Endothelial cell of umbilical vein (primary cell): ENCODE measurements at regions not wholly inside any gene's neighbourhood (a gene's known extent, or its start where the extent isn't known, plus 50 kb on each side); places are given as distances from the start of the nearest gene placed in this dataset.
"Not testable (repeated sequence)": the region's sequence is repeated elsewhere in the genome, so short reads cannot be mapped to it uniquely, and the experiment has no call there.

ENCODE experiments used
- BruUV-seq: library from RNA; stranded (reverse); fragments of 400-500 nt; replicated peaks from 2 replicates; lab custom pipeline; 2021; lab: Mats Ljungman, UMichigan
- CTCF ChIA-PET: fragments of 300-600, 350-600 bp; sonication (Branson Sonifier 250); formaldehyde crosslinking; loops from one replicate; lab custom pipeline; 2021; ENCODE audit warnings: antibody characterized with exemption, inconsistent platforms; lab: Charles Lee
- POLR2A ChIA-PET: fragments of 300-600, 350-600 bp; sonication (Branson Sonifier 250); formaldehyde crosslinking; loops from one replicate; lab custom pipeline; 2021; ENCODE audit warnings: antibody characterized with exemption, inconsistent platforms; lab: Charles Lee
- DNase-seq: peaks from one replicate; pipeline ENCODE4 v3.0.0-alpha.2; 2011; ENCODE audit warnings: low read depth, low spot score
- FAIRE-seq: peaks from 2 replicates; lab custom pipeline; 2011; peaks lifted over from hg19 to GRCh38; lab: Jason Lieb, UNC
- H2AFZ ChIP-seq: 2 replicates; pipeline ENCODE4 v1.6.0; 2012; ENCODE audit warnings: low read depth, low read length, control low read depth, inconsistent platforms
- H3K27ac ChIP-seq: 2 replicates; pipeline ENCODE4 v1.5.1; 2011; ENCODE audit warnings: low read depth, mild to moderate bottlenecking, control low read depth, low read length, moderate library complexity; ENCODE audit not compliant: insufficient read depth
- H3K27me3 ChIP-seq, 2 experiments: 2 replicates each; pipeline versions ENCODE4 v1.6.0 to v1.6.1; 2011; ENCODE audit warnings: low read length in 2 of 2, mixed read lengths in 1 of 2; ENCODE audit not compliant: control insufficient read depth in 2 of 2, insufficient read depth in 2 of 2
- H3K36me3 ChIP-seq, 2 experiments: 2 replicates in 1 of 2; 3 replicates in 1 of 2; pipeline ENCODE4 v1.5.1; 2011; ENCODE audit warnings: low read length in 2 of 2, mild to moderate bottlenecking in 1 of 2, moderate library complexity in 1 of 2; ENCODE audit not compliant: control insufficient read depth in 2 of 2, insufficient read depth in 2 of 2; ENCODE audit errors: extremely low read depth in 1 of 2
- H3K4me1 ChIP-seq: 3 replicates; pipeline ENCODE4 v1.5.1; 2011; ENCODE audit warnings: mild to moderate bottlenecking, low read length; ENCODE audit not compliant: control insufficient read depth, insufficient read depth; ENCODE audit errors: extremely low read depth
- H3K4me2 ChIP-seq: 2 replicates; pipeline ENCODE4 v1.6.1; 2011; ENCODE audit warnings: low read length, control low read depth, mixed read lengths; ENCODE audit not compliant: insufficient read depth
- H3K4me3 ChIP-seq, 3 experiments: fragments of 200-600 bp in 1 of 3; sonication (generic), shearing (Covaris generic) in 1 of 3; replicated peaks in 1 of 3; 2 replicates each; pipeline ENCODE4 v1.5.1; 2011 to 2016; ENCODE audit warnings: control low read depth in 3 of 3, low read length in 3 of 3, mild to moderate bottlenecking in 2 of 3, inconsistent platforms in 1 of 3, low read depth in 1 of 3, moderate library complexity in 1 of 3; ENCODE audit not compliant: insufficient read depth in 1 of 3
- H3K79me2 ChIP-seq: 2 replicates; pipeline ENCODE4 v1.6.0; 2012; ENCODE audit warnings: low read length, inconsistent platforms; ENCODE audit not compliant: control insufficient read depth, insufficient read depth
- H3K9ac ChIP-seq: replicated peaks from 2 replicates; pipeline ENCODE3; 2011; ENCODE audit warnings: low read length, control low read depth; ENCODE audit not compliant: insufficient read depth; ENCODE audit errors: extremely low read depth
- H3K9me1 ChIP-seq: replicated peaks from 3 replicates; pipeline ENCODE4 v1.6.0; 2011; ENCODE audit warnings: mild to moderate bottlenecking, low read length; ENCODE audit not compliant: control insufficient read depth, insufficient read depth; ENCODE audit errors: extremely low read depth
- H3K9me3 ChIP-seq: replicated peaks from 2 replicates; pipeline ENCODE4 v1.5.1; 2012; ENCODE audit warnings: low read length, inconsistent platforms; ENCODE audit not compliant: control insufficient read depth, insufficient read depth
- H4K20me1 ChIP-seq: replicated peaks from 2 replicates; pipeline ENCODE3; 2011; ENCODE audit warnings: mild to moderate bottlenecking, low read length; ENCODE audit not compliant: control insufficient read depth, insufficient read depth; ENCODE audit errors: extremely low read depth
- EZH2 ChIP-seq: IDR thresholded peaks from 2 replicates; pipeline ENCODE4 v1.6.1; 2012; ENCODE audit warnings: borderline replicate concordance, low read depth, mild to moderate bottlenecking, moderate library complexity, low read length, inconsistent platforms; ENCODE audit not compliant: severe bottlenecking
- FOS ChIP-seq: IDR thresholded peaks from 2 replicates; pipeline ENCODE4 v1.6.1; 2011; ENCODE audit warnings: mild to moderate bottlenecking, low read length, moderate library complexity, borderline replicate concordance; ENCODE audit not compliant: insufficient read depth
- GATA2 ChIP-seq: IDR thresholded peaks from 2 replicates; pipeline ENCODE4 v1.7.0; 2011; ENCODE audit warnings: low read depth, mild to moderate bottlenecking, moderate library complexity, mixed read lengths, low read length; ENCODE audit not compliant: insufficient read length, insufficient read depth
- JUN ChIP-seq: IDR thresholded peaks from 2 replicates; pipeline ENCODE4 v1.6.1; 2011; ENCODE audit warnings: borderline replicate concordance, low read depth; ENCODE audit not compliant: insufficient read length, insufficient read depth
- MYC ChIP-seq: IDR thresholded peaks from one replicate; pipeline ENCODE4 v1.6.1; 2011; ENCODE audit warnings: mild to moderate bottlenecking, low read depth, low read length
- POLR2A ChIP-seq: IDR thresholded peaks from 2 replicates; pipeline ENCODE4 v1.6.1; 2012; ENCODE audit warnings: low read depth, mild to moderate bottlenecking, control low read depth, low read length
- POLR2AphosphoS5 ChIP-seq: IDR thresholded peaks from 2 replicates; pipeline ENCODE4 v1.6.1; 2012; ENCODE audit warnings: low read depth, mild to moderate bottlenecking, control low read depth, low read length, moderate library complexity; ENCODE audit not compliant: insufficient read depth
- dilution Hi-C: fragments of 300-500 bp; cut with MboI; formaldehyde crosslinking; loops from one replicate; pipeline ENCODE4 v1.15.0; 2019; ENCODE audit warnings: low sequenced_read_pairs; ENCODE audit not compliant: extremely low pct_ligation_motif_present
- intact Hi-C: fragments of 100-400 bp; cut with micrococcal nuclease; formaldehyde crosslinking; loops from one replicate; pipeline ENCODE4 v1.10.0; 2022
- TF ChIP-seq, protein P1 (sequence below): IDR thresholded peaks from 2 replicates; pipeline ENCODE4 v1.6.1; 2011; ENCODE audit not compliant: insufficient read depth, insufficient read length
- TF ChIP-seq, protein P2 (sequence below), 2 donors: IDR thresholded peaks; 1 replicate in 1 of 2; 2 replicates in 1 of 2; pipeline ENCODE4 v1.5.1; 2011; ENCODE audit warnings: low read length in 2 of 2, mild to moderate bottlenecking in 2 of 2, moderate library complexity in 2 of 2, control low read depth in 1 of 2, inconsistent platforms in 1 of 2, low read depth in 1 of 2; ENCODE audit not compliant: insufficient read depth in 1 of 2; ENCODE audit errors: extremely low read depth in 1 of 2

DNA sequence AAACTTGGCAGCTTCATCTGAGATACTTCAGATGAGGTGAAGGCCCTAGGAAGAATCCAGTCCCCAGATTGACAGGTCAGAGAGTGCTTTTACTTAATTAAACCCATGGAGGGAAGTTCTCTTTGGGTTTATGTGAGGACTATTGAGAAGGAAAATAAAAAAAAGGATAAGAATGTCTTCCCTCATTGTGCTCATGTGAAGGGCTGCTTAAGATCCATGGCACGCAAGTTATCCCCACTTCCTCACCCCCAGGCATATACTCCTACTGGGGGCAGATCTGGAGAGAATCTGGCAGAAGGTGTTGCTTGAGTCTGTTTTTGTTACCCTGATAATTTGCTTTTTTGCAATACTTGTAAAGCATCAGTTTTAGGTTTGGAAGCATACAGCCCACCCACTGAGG lies 322.9 kb upstream of the TFAP2D start:
- Histone ChIP-seq H3K4me2 (no peak overlapping the region), H3K27ac (no peak overlapping the region), H3K9me3 (no peaks in the 10 kb centered on the region), H2AFZ (no peak overlapping the region), H3K4me3 (no peak overlapping the region), H3K9me1 (no peaks in the 10 kb centered on the region), H3K4me1 (no peaks in the 10 kb centered on the region), H3K9ac (no peak overlapping the region), H3K79me2 (no peaks in the 10 kb centered on the region), H3K27me3 (no peaks in the 10 kb centered on the region), H4K20me1 (no peaks in the 10 kb centered on the region), H3K36me3 (no peaks in the 10 kb centered on the region)
- no TSS peak for BruUV-seq
- intact Hi-C loops = no loop called here
- TF ChIP-seq JUN (no peak), MYC (no peak), POLR2AphosphoS5 (no peak), GATA2 (no peak), EZH2 (no peak), FOS (no peak), POLR2A (no peak)
- TF ChIP-seq, protein P1, sequence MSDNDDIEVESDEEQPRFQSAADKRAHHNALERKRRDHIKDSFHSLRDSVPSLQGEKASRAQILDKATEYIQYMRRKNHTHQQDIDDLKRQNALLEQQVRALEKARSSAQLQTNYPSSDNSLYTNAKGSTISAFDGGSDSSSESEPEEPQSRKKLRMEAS = no peak
- TF ChIP-seq, protein P2, sequence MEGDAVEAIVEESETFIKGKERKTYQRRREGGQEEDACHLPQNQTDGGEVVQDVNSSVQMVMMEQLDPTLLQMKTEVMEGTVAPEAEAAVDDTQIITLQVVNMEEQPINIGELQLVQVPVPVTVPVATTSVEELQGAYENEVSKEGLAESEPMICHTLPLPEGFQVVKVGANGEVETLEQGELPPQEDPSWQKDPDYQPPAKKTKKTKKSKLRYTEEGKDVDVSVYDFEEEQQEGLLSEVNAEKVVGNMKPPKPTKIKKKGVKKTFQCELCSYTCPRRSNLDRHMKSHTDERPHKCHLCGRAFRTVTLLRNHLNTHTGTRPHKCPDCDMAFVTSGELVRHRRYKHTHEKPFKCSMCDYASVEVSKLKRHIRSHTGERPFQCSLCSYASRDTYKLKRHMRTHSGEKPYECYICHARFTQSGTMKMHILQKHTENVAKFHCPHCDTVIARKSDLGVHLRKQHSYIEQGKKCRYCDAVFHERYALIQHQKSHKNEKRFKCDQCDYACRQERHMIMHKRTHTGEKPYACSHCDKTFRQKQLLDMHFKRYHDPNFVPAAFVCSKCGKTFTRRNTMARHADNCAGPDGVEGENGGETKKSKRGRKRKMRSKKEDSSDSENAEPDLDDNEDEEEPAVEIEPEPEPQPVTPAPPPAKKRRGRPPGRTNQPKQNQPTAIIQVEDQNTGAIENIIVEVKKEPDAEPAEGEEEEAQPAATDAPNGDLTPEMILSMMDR (IDR thresholded peaks at IDR 0.05; ENCODE audit: extremely low read depth in 1 of 2, insufficient read depth in 1 of 2, low read depth in 1 of 2, low read length in 2 of 2) = no peak
- no peak for DNase-seq
- ChIA-PET POLR2A (no interaction called here), CTCF (no interaction called here)
- no peak for FAIRE-seq
- dilution Hi-C loops = no loop called here

DNA sequence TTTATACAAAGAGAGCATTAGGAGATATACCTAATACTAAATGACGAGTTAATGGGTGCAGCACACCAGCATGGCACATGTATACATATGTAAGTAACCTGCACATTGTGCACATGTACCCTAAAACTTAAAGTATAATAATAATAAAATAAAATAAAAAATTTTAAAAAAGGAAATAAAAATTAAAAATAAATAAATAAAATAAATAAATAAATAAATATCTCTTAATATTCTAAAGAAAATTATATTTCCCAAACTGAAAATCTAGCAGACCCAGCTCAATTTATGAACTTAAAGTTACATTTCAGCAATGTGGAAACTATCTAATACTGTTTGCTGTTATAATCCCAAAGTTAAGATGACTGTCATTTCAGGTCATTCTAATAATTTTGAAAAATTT lies 319.2 kb upstream of the TFAP2D start:
- FAIRE-seq, H3K36me3 ChIP-seq, H3K4me1 ChIP-seq, dilution Hi-C loops, DNase-seq, POLR2A ChIA-PET, CTCF ChIA-PET, H3K9me1 ChIP-seq, H3K4me2 ChIP-seq, H2AFZ ChIP-seq, H3K4me3 ChIP-seq, intact Hi-C loops, BruUV-seq, H3K9ac ChIP-seq, H3K27me3 ChIP-seq, H3K9me3 ChIP-seq, H3K79me2 ChIP-seq, H4K20me1 ChIP-seq, H3K27ac ChIP-seq: not testable (repeated sequence)
